K562 (cell line): ENCODE measurements at regions not wholly inside any gene's neighbourhood (a gene's known extent, or its start where the extent isn't known, plus 50 kb on each side); places are given as distances from the start of the nearest gene placed in this dataset.

ENCODE experiments used
- ATAC-seq: fragments of 200-7000 bp; cut with Tn5 transposase; 3 replicates; pipeline ENCODE4 v1.9.1; 2020; ENCODE audit warnings: moderate library complexity
- BruUV-seq: library from RNA; stranded (reverse); fragments of 400-500 nt; replicated peaks from 2 replicates; lab custom pipeline; 2021; lab: Mats Ljungman, UMichigan
- CTCF ChIA-PET: fragments of 300-600 bp; formaldehyde crosslinking; extraction: SDS; loops from one replicate; lab custom pipeline; 2021; ENCODE audit warnings: low intra/inter-chr PET ratio; lab: Yijun Ruan, JAX
- POLR2A ChIA-PET: fragments of 300-600, 350-650 bp; sonication (Branson Sonifier 250); formaldehyde crosslinking; extraction: SDS; loops from one replicate; lab custom pipeline; 2021; ENCODE audit warnings: antibody characterized with exemption, inconsistent platforms; lab: Yijun Ruan, JAX
- DNase-seq, 4 experiments: peaks; one replicate each; pipeline versions ENCODE4 v3.0.0 to v3.0.0-alpha.2; 2011 to 2018; ENCODE audit warnings: low spot score in 3 of 4, mixed read lengths in 3 of 4; ENCODE audit errors: extremely low read depth in 1 of 4
- FAIRE-seq: peaks from 2 replicates; lab custom pipeline; 2011; peaks lifted over from hg19 to GRCh38; lab: Jason Lieb, UNC
- H2AFZ ChIP-seq: 2 replicates; pipeline ENCODE4 v1.6.0; 2011; ENCODE audit warnings: low read depth, low read length, control low read depth, inconsistent platforms
- H3K27ac ChIP-seq: fragments of 200-600 bp; 3 replicates; pipeline ENCODE4 v1.8.0; 2011; ENCODE audit warnings: low read depth, mild to moderate bottlenecking, control low read depth, inconsistent platforms, low read length, moderate library complexity, mixed read lengths; ENCODE audit errors: extremely low read depth
- H3K27me3 ChIP-seq, 2 experiments: fragments of 300-600 bp in 1 of 2; 2 replicates in 1 of 2; 3 replicates in 1 of 2; pipeline versions ENCODE4 v1.6.0 to v1.8.0; 2011; ENCODE audit warnings: inconsistent platforms in 2 of 2, low read length in 2 of 2, mild to moderate bottlenecking in 1 of 2, mixed read lengths in 1 of 2, moderate library complexity in 1 of 2; ENCODE audit not compliant: control insufficient read depth in 2 of 2, insufficient read depth in 2 of 2
- H3K36me3 ChIP-seq: fragments of 300-600 bp; 3 replicates; pipeline ENCODE4 v1.8.0; 2011; ENCODE audit warnings: mild to moderate bottlenecking, low read length, inconsistent platforms; ENCODE audit not compliant: control insufficient read depth, insufficient read depth
- H3K4me1 ChIP-seq, 2 experiments: fragments of 200-600 bp in 1 of 2; replicated peaks in 1 of 2; 2 replicates in 1 of 2; 3 replicates in 1 of 2; pipeline versions ENCODE4 v1.5.1 to v1.8.0; 2011; ENCODE audit warnings: inconsistent platforms in 2 of 2, low read length in 2 of 2, mild to moderate bottlenecking in 1 of 2, mixed read lengths in 1 of 2, moderate library complexity in 1 of 2; ENCODE audit not compliant: control insufficient read depth in 2 of 2, insufficient read depth in 2 of 2
- H3K4me2 ChIP-seq: 2 replicates; pipeline ENCODE4 v1.6.1; 2011; ENCODE audit warnings: low read length, control low read depth, inconsistent platforms, mixed read lengths; ENCODE audit not compliant: insufficient read depth
- H3K4me3 ChIP-seq: fragments of 200-600 bp; sonication (generic), shearing (Covaris generic); 2 replicates; pipeline ENCODE4 v1.5.1; 2016; ENCODE audit warnings: control low read depth, inconsistent platforms
- H3K79me2 ChIP-seq: fragments of 200-600 bp; 3 replicates; pipeline ENCODE4 v1.8.0; 2011; ENCODE audit warnings: low read length, inconsistent platforms; ENCODE audit not compliant: control insufficient read depth, insufficient read depth
- H3K9ac ChIP-seq, 2 experiments: 2 replicates each; pipeline versions ENCODE4 v1.6.0 to v1.6.1; 2011; ENCODE audit warnings: low read depth in 2 of 2, low read length in 2 of 2, control low read depth in 1 of 2, inconsistent platforms in 1 of 2, mild to moderate bottlenecking in 1 of 2, mixed read lengths in 1 of 2; ENCODE audit not compliant: insufficient read depth in 1 of 2
- H3K9me1 ChIP-seq: one replicate; pipeline ENCODE4 v1.6.0; 2011; ENCODE audit warnings: inconsistent platforms, mild to moderate bottlenecking, low read length, moderate library complexity; ENCODE audit not compliant: control insufficient read depth, insufficient read depth
- H3K9me3 ChIP-seq: replicated peaks from 2 replicates; pipeline ENCODE4 v1.5.1; 2011; ENCODE audit warnings: low read depth, low read length, inconsistent platforms; ENCODE audit not compliant: control insufficient read depth, insufficient read depth
- H4K20me1 ChIP-seq: replicated peaks from 2 replicates; pipeline ENCODE4 v1.6.1; 2011; ENCODE audit warnings: low read length, inconsistent platforms, mixed read lengths; ENCODE audit not compliant: control insufficient read depth, insufficient read depth
- DNMT1 ChIP-seq: fragments of 450-650 bp; IDR thresholded peaks from 2 replicates; pipeline ENCODE4 v1.6.1; 2016; ENCODE audit warnings: antibody characterized with exemption, mild to moderate bottlenecking
- HDAC8 ChIP-seq: fragments of 450-650 bp; IDR thresholded peaks from 2 replicates; pipeline ENCODE4 v1.6.1; 2016; ENCODE audit warnings: mild to moderate bottlenecking, missing genetic modification characterization, moderate library complexity, missing compliant biosample characterization
- JUND ChIP-seq, 2 experiments: IDR thresholded peaks; 2 replicates in 1 of 2; 3 replicates in 1 of 2; pipeline ENCODE4 v1.6.1; 2011; ENCODE audit warnings: borderline replicate concordance in 2 of 2, low read depth in 2 of 2, low read length in 2 of 2, improper control_type of control experiment in 1 of 2, missing biosample characterization in 1 of 2, missing genetic modification characterization in 1 of 2, missing genetic modification reagents in 1 of 2
- PHB2 ChIP-seq: fragments of 450-650 bp; IDR thresholded peaks from 2 replicates; pipeline ENCODE4 v1.6.1; 2017; ENCODE audit warnings: low read depth
- POLR2AphosphoS5 ChIP-seq: IDR thresholded peaks from 2 replicates; pipeline ENCODE4 v1.6.1; 2011; ENCODE audit warnings: mild to moderate bottlenecking, low read depth, low read length, moderate library complexity; ENCODE audit not compliant: control insufficient read depth, insufficient read depth
- PTBP1 ChIP-seq: fragments of 200-400 bp; formaldehyde crosslinking; IDR thresholded peaks from 2 replicates; pipeline ENCODE4 v1.6.1; 2017; ENCODE audit warnings: low read depth, low read length
- RBM17 ChIP-seq: fragments of 200-400 bp; formaldehyde crosslinking; IDR thresholded peaks from 2 replicates; pipeline ENCODE4 v1.6.1; 2017; ENCODE audit warnings: low read depth, mild to moderate bottlenecking, low read length, borderline replicate concordance
- SIN3A ChIP-seq, 2 experiments: fragments of 150-350 bp in 1 of 2; IDR thresholded peaks; 2 replicates each; pipeline ENCODE4 v1.6.1; 2011 to 2016; ENCODE audit warnings: borderline replicate concordance in 2 of 2, low read depth in 2 of 2, low read length in 2 of 2, mild to moderate bottlenecking in 2 of 2, moderate library complexity in 2 of 2; ENCODE audit not compliant: control insufficient read depth in 1 of 2
- ZNF830 ChIP-seq: fragments of 250-450 bp; sonication (Bioruptor Pico); IDR thresholded peaks from 2 replicates; pipeline ENCODE4 v1.5.0; 2021; ENCODE audit warnings: mild to moderate bottlenecking
- WGBS: fragments of 100-300 bp; shearing (Covaris generic); methylation state at CpG from one replicate; pipeline ENCODE4 v1.1.6; 2016; ENCODE audit warnings: low coverage, mixed read lengths; ENCODE audit not compliant: insufficient coverage; ENCODE audit errors: missing lambda C conversion rate; 5-methylcytosine and 5-hydroxymethylcytosine counted together
- in situ Hi-C: fragments of 300-500 bp; cut with MboI; formaldehyde crosslinking; loops from 4 replicates; pipeline ENCODE4 v1.15.0; 2018; ENCODE audit warnings: inconsistent platforms, mixed read lengths
- intact Hi-C: fragments of 100-400 bp; cut with micrococcal nuclease; formaldehyde crosslinking; loops from 2 replicates; pipeline ENCODE4 v1.14.2; 2022

DNA sequence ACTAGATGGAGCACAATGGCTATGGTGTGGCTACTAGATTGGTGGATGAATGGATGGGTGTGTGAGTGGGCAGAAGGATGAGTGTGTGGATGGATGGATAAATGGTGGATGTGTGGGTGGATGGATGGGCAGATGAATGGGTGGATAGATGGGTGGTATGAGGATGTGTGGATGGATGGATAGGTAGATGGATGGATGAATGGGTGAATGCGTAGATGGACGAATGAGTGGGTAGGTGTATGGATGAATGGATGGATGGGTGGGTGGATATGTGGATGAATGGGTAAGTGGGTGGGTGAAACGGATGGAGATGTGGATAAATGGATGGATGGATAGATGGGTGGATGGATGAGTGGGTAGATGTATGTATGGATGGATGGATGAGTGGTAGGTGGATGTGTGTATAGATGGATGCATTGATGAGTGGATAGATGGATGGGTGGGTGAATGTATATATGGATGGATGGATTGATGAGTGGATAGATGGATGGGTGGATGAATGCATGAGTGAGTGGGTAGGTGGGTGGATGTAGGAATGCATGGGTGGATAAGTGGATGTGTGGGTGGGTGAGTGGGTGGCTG, 114.2 kb downstream of the TEX29 start (continued):
- no peak for TF ChIP-seq POLR2AphosphoS5

DNA sequence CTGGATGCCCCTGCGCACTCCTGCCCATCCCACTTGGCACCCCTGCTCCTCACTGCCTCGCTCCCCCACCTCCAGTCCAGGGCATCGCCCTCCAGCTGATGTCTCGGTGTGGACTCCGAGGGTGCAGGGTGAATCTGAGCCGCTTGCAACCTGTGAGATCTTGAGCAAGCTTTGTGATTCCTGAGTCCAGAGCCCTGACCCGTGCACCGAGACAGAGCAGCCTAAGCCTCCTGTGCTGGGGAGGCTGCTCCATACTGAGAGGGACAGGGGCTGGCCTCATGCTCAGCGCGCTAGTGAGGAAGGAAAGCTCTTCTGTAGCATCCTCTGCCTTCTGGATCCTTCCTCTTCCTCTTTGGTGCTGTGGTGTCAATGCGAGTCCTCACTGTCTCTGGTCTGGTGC, 116.0 kb downstream of the TEX29 start:
- H3K9ac ChIP-seq: no peak overlapping the region
- H3K9me1 ChIP-seq: no peaks in the 10 kb centered on the region
- H3K27ac ChIP-seq: no peak overlapping the region
- no TSS peak for BruUV-seq
- no peak for ATAC-seq
- no peaks in the 10 kb centered on the region for H4K20me1 ChIP-seq
- no peaks in the 10 kb centered on the region for H3K79me2 ChIP-seq
- intact Hi-C loops: no loop called here
- no peak overlapping the region for H3K4me2 ChIP-seq
- DNase-seq: no peak
- CTCF ChIA-PET: no interaction called here
- TF ChIP-seq DNMT1 (no peak), PTBP1 (no peak), ZNF830 (no peak)
- POLR2A ChIA-PET: no interaction called here
- no peaks in the 10 kb centered on the region for H3K9me3 ChIP-seq
- WGBS: 3% methylated on average over 5 of the region's 11 CpGs
- no peaks in the 10 kb centered on the region for H3K36me3 ChIP-seq
- H3K4me1 ChIP-seq: no peaks in the 10 kb centered on the region
- H3K27me3 ChIP-seq: peaks cover 0 to 15% of the 10 kb centered on the region in 2 experiments; a peak in 2 of 5 replicates
- in situ Hi-C loops: no loop called here
- no peak overlapping the region for H2AFZ ChIP-seq
- FAIRE-seq: no peak
- H3K4me3 ChIP-seq: no peak overlapping the region

DNA sequence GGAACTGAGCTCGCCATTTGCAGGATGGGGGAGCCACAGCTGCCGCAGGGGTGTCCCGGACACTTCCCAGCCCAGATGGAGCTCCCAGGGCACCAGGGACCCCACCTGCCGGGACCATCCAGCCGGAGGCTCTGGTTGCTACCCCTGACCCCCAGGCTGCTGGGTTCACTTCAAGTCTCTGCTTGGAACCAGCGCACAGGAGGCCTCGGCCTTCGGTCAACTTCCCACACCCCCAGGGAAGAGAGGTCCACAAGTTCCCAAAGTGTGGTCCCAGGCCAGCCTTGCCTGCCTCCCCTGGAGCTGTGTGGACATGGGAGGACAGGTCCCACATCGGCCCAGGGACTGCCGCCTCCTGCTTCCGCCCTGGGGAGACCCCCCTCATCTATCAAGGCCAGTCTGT, 117.0 kb downstream of the TEX29 start:
- no peaks in the 10 kb centered on the region for H3K36me3 ChIP-seq
- no peaks in the 10 kb centered on the region for H4K20me1 ChIP-seq
- TF ChIP-seq HDAC8 (tag) (no peak), PHB2 (no peak), SIN3A (IDR thresholded peaks at IDR 0.05; ENCODE audit: borderline replicate concordance in 2 of 2, control insufficient read depth in 1 of 2, low read depth in 2 of 2, low read length in 2 of 2) (no peak), JUND (IDR thresholded peaks at IDR 0.05; ENCODE audit: borderline replicate concordance, low read depth, low read length) (no peak), JUND (tag; IDR thresholded peaks at IDR 0.05; ENCODE audit: borderline replicate concordance, low read depth, low read length) (no peak), RBM17 (no peak)
- H3K4me3 ChIP-seq: no peak overlapping the region
- H3K4me2 ChIP-seq: no peak overlapping the region
- CTCF ChIA-PET: no interaction called here
- FAIRE-seq (no peak), DNase-seq (no peak), ATAC-seq (no peak)
- BruUV-seq: no TSS peak
- H2AFZ ChIP-seq: no peak overlapping the region
- H3K9me1 ChIP-seq: no peaks in the 10 kb centered on the region
- no peak overlapping the region for H3K27ac ChIP-seq
- in situ Hi-C loops (no loop called here), intact Hi-C loops (no loop called here)
- POLR2A ChIA-PET: interaction anchor here (0.6 kb wide), 1 partner anchor 74 kb away, joined by 3 read pairs; no protein-coding TSS in a partner anchor
- H3K9me3 ChIP-seq: no peaks in the 10 kb centered on the region
- H3K4me1 ChIP-seq: no peaks in the 10 kb centered on the region
- H3K79me2 ChIP-seq: no peaks in the 10 kb centered on the region
- peaks cover 0 to 15% of the 10 kb centered on the region in 2 experiments; a peak in 2 of 5 replicates for H3K27me3 ChIP-seq
- 0% methylated on average over 4 of the region's 11 CpGs for WGBS
- no peak overlapping the region for H3K9ac ChIP-seq
